ENCODE measurements at regions not wholly inside any gene's neighbourhood (a gene's known extent, or its start where the extent isn't known, plus 50 kb on each side); places are given as distances from the start of the nearest gene placed in this dataset.

- no peak overlapping the region for H3K27ac ChIP-seq (ENCODE audit: low read depth, low read length, severe bottlenecking)
- no CpG with 5 or more reads among the region's 2 CpGs for WGBS, 2 experiments (ENCODE audit: insufficient coverage in 2 of 2)
- H3K4me3 ChIP-seq (ENCODE audit: extremely low read depth, insufficient read depth, low read length, poor library complexity, severe bottlenecking): no peak overlapping the region
- H3K36me3 ChIP-seq (ENCODE audit: control insufficient read depth, insufficient read depth, low read length): no peaks in the 10 kb centered on the region
- H3K9me3 ChIP-seq (ENCODE audit: control insufficient read depth, low read length): no peaks in the 10 kb centered on the region
- H3K4me1 ChIP-seq (ENCODE audit: control insufficient read depth, insufficient read depth, low read length, poor library complexity, severe bottlenecking): no peaks in the 10 kb centered on the region
Measured at GRCh38 chr15:37572401-37572800, 362.0 kb upstream of the TMCO5A start.

- no peaks in the 10 kb centered on the region for H3K4me1 ChIP-seq (ENCODE audit: control insufficient read depth, insufficient read depth, low read length, poor library complexity, severe bottlenecking)
- no peak overlapping the region for H3K27ac ChIP-seq (ENCODE audit: low read depth, low read length, severe bottlenecking)
- H3K4me3 ChIP-seq (ENCODE audit: extremely low read depth, insufficient read depth, low read length, poor library complexity, severe bottlenecking): no peak overlapping the region
- no peaks in the 10 kb centered on the region for H3K9me3 ChIP-seq (ENCODE audit: control insufficient read depth, low read length)
- WGBS, 2 experiments (ENCODE audit: insufficient coverage in 2 of 2): 100% methylated on average over 1 of the region's 3 CpGs; no CpG with 5 or more reads in 1 of the 2 experiments
- no peaks in the 10 kb centered on the region for H3K36me3 ChIP-seq (ENCODE audit: control insufficient read depth, insufficient read depth, low read length)
Measured at GRCh38 chr15:37574985-37575384, 359.5 kb upstream of the TMCO5A start.

GRCh38 chr15:37576952-37577351, 357.5 kb upstream of the TMCO5A start:
- H3K4me3 ChIP-seq (ENCODE audit: extremely low read depth, insufficient read depth, low read length, poor library complexity, severe bottlenecking): no peak overlapping the region
- H3K27ac ChIP-seq (ENCODE audit: low read depth, low read length, severe bottlenecking): no peak overlapping the region
- peaks cover 2% of the 10 kb centered on the region for H3K9me3 ChIP-seq (ENCODE audit: control insufficient read depth, low read length)
- H3K4me1 ChIP-seq (ENCODE audit: control insufficient read depth, insufficient read depth, low read length, poor library complexity, severe bottlenecking): no peaks in the 10 kb centered on the region
- WGBS, 2 experiments (ENCODE audit: insufficient coverage in 2 of 2): no CpG with 5 or more reads among the region's 2 CpGs
- no peaks in the 10 kb centered on the region for H3K36me3 ChIP-seq (ENCODE audit: control insufficient read depth, insufficient read depth, low read length)

- H3K4me3 ChIP-seq (ENCODE audit: extremely low read depth, insufficient read depth, low read length, poor library complexity, severe bottlenecking): no peak overlapping the region
- 93 to 95% methylated on average over 18 to 23 of the region's 25 CpGs for WGBS, 2 experiments (ENCODE audit: insufficient coverage in 2 of 2)
- no peaks in the 10 kb centered on the region for H3K4me1 ChIP-seq (ENCODE audit: control insufficient read depth, insufficient read depth, low read length, poor library complexity, severe bottlenecking)
- peaks cover 15% of the 10 kb centered on the region for H3K9me3 ChIP-seq (ENCODE audit: control insufficient read depth, low read length)
- no peaks in the 10 kb centered on the region for H3K36me3 ChIP-seq (ENCODE audit: control insufficient read depth, insufficient read depth, low read length)
- no peak overlapping the region for H3K27ac ChIP-seq (ENCODE audit: low read depth, low read length, severe bottlenecking)
Measured at GRCh38 chr15:37581866-37582532, 352.4 kb upstream of the TMCO5A start.

GRCh38 chr15:37582852-37583251, 351.6 kb upstream of the TMCO5A start:
- no peak overlapping the region for H3K4me3 ChIP-seq (ENCODE audit: extremely low read depth, insufficient read depth, low read length, poor library complexity, severe bottlenecking)
- no peak overlapping the region for H3K27ac ChIP-seq (ENCODE audit: low read depth, low read length, severe bottlenecking)
- 87 to 88% methylated on average over 2 to 5 of the region's 5 CpGs for WGBS, 2 experiments (ENCODE audit: insufficient coverage in 2 of 2)
- no peaks in the 10 kb centered on the region for H3K36me3 ChIP-seq (ENCODE audit: control insufficient read depth, insufficient read depth, low read length)
- H3K9me3 ChIP-seq (ENCODE audit: control insufficient read depth, low read length): peaks cover 15% of the 10 kb centered on the region
- H3K4me1 ChIP-seq (ENCODE audit: control insufficient read depth, insufficient read depth, low read length, poor library complexity, severe bottlenecking): no peaks in the 10 kb centered on the region

- no peak overlapping the region for H3K4me3 ChIP-seq (ENCODE audit: extremely low read depth, insufficient read depth, low read length, poor library complexity, severe bottlenecking)
- H3K36me3 ChIP-seq (ENCODE audit: control insufficient read depth, insufficient read depth, low read length): no peaks in the 10 kb centered on the region
- 92 to 100% methylated on average over 2 to 3 of the region's 10 CpGs for WGBS, 2 experiments (ENCODE audit: insufficient coverage in 2 of 2)
- no peak overlapping the region for H3K27ac ChIP-seq (ENCODE audit: low read depth, low read length, severe bottlenecking)
- no peaks in the 10 kb centered on the region for H3K4me1 ChIP-seq (ENCODE audit: control insufficient read depth, insufficient read depth, low read length, poor library complexity, severe bottlenecking)
- H3K9me3 ChIP-seq (ENCODE audit: control insufficient read depth, low read length): peaks cover 15% of the 10 kb centered on the region
Measured at GRCh38 chr15:37586011-37586583, 348.3 kb upstream of the TMCO5A start.

- WGBS, 2 experiments (ENCODE audit: insufficient coverage in 2 of 2): 81 to 96% methylated on average over 6 of the region's 7 CpGs
- H3K9me3 ChIP-seq (ENCODE audit: control insufficient read depth, low read length): peaks cover 13% of the 10 kb centered on the region
- no peaks in the 10 kb centered on the region for H3K4me1 ChIP-seq (ENCODE audit: control insufficient read depth, insufficient read depth, low read length, poor library complexity, severe bottlenecking)
- H3K27ac ChIP-seq (ENCODE audit: low read depth, low read length, severe bottlenecking): no peak overlapping the region
- H3K4me3 ChIP-seq (ENCODE audit: extremely low read depth, insufficient read depth, low read length, poor library complexity, severe bottlenecking): no peak overlapping the region
- H3K36me3 ChIP-seq (ENCODE audit: control insufficient read depth, insufficient read depth, low read length): no peaks in the 10 kb centered on the region
Measured at GRCh38 chr15:37586976-37587375, 347.5 kb upstream of the TMCO5A start.

GRCh38 chr15:37594417-37594816, 340.0 kb upstream of the TMCO5A start:
- Histone ChIP-seq H3K4me3 (ENCODE audit: extremely low read depth, insufficient read depth, low read length, poor library complexity, severe bottlenecking) (no peak overlapping the region), H3K27ac (ENCODE audit: low read depth, low read length, severe bottlenecking) (no peak overlapping the region), H3K4me1 (ENCODE audit: control insufficient read depth, insufficient read depth, low read length, poor library complexity, severe bottlenecking) (no peaks in the 10 kb centered on the region), H3K36me3 (ENCODE audit: control insufficient read depth, insufficient read depth, low read length) (no peaks in the 10 kb centered on the region), H3K9me3 (ENCODE audit: control insufficient read depth, low read length) (no peaks in the 10 kb centered on the region)
- WGBS, 2 experiments (ENCODE audit: insufficient coverage in 2 of 2): 83% methylated on average over 1 of the region's 2 CpGs; no CpG with 5 or more reads in 1 of the 2 experiments

GRCh38 chr15:37595426-37595970, 338.9 kb upstream of the TMCO5A start:
- no peaks in the 10 kb centered on the region for H3K9me3 ChIP-seq (ENCODE audit: control insufficient read depth, low read length)
- WGBS, 2 experiments (ENCODE audit: insufficient coverage in 2 of 2): 83 to 86% methylated on average over 2 to 4 of the region's 4 CpGs
- no peaks in the 10 kb centered on the region for H3K36me3 ChIP-seq (ENCODE audit: control insufficient read depth, insufficient read depth, low read length)
- no peak overlapping the region for H3K27ac ChIP-seq (ENCODE audit: low read depth, low read length, severe bottlenecking)
- no peaks in the 10 kb centered on the region for H3K4me1 ChIP-seq (ENCODE audit: control insufficient read depth, insufficient read depth, low read length, poor library complexity, severe bottlenecking)
- no peak overlapping the region for H3K4me3 ChIP-seq (ENCODE audit: extremely low read depth, insufficient read depth, low read length, poor library complexity, severe bottlenecking)

GRCh38 chr15:37599156-37599555, 335.3 kb upstream of the TMCO5A start:
- Histone ChIP-seq H3K4me1 (ENCODE audit: control insufficient read depth, insufficient read depth, low read length, poor library complexity, severe bottlenecking) (no peaks in the 10 kb centered on the region), H3K36me3 (ENCODE audit: control insufficient read depth, insufficient read depth, low read length) (no peaks in the 10 kb centered on the region), H3K4me3 (ENCODE audit: extremely low read depth, insufficient read depth, low read length, poor library complexity, severe bottlenecking) (no peak overlapping the region), H3K9me3 (ENCODE audit: control insufficient read depth, low read length) (no peaks in the 10 kb centered on the region), H3K27ac (ENCODE audit: low read depth, low read length, severe bottlenecking) (no peak overlapping the region)
- 80 to 81% methylated on average over 5 of the region's 7 CpGs for WGBS, 2 experiments (ENCODE audit: insufficient coverage in 2 of 2)

GRCh38 chr15:37616215-37616614, 318.2 kb upstream of the TMCO5A start:
- Histone ChIP-seq H3K4me1 (ENCODE audit: control insufficient read depth, insufficient read depth, low read length, poor library complexity, severe bottlenecking) (no peaks in the 10 kb centered on the region), H3K36me3 (ENCODE audit: control insufficient read depth, insufficient read depth, low read length) (no peaks in the 10 kb centered on the region), H3K9me3 (ENCODE audit: control insufficient read depth, low read length) (no peaks in the 10 kb centered on the region), H3K27ac (ENCODE audit: low read depth, low read length, severe bottlenecking) (no peak overlapping the region), H3K4me3 (ENCODE audit: extremely low read depth, insufficient read depth, low read length, poor library complexity, severe bottlenecking) (no peak overlapping the region)
- WGBS, 2 experiments (ENCODE audit: insufficient coverage in 2 of 2): no CpG with 5 or more reads among the region's 1 CpG

All from mesodermal cell (in vitro differentiated cells).